HepG2 (cell line): ENCODE measurements at regions not wholly inside any gene's neighbourhood (a gene's known extent, or its start where the extent isn't known, plus 50 kb on each side); places are given as distances from the start of the nearest gene placed in this dataset.
A peak's percentile ranks its signal among the peaks of the same experiment; 100 is the strongest.

Source experiments
- ATAC-seq: fragments of 200-7000 bp; cut with Tn5 transposase; 3 replicates; pipeline ENCODE4 v1.9.1; 2020; ENCODE audit warnings: mild to moderate bottlenecking, moderate library complexity
- BruUV-seq: library from RNA; stranded (reverse); fragments of 400-500 nt; replicated peaks from 2 replicates; lab custom pipeline; 2021; lab: Mats Ljungman, UMichigan
- CTCF ChIA-PET: fragments of 300-600 bp; formaldehyde crosslinking; extraction: SDS; loops from one replicate; lab custom pipeline; 2021; ENCODE audit warnings: low total read pairs, inconsistent platforms, low intra/inter-chr PET ratio; lab: Yijun Ruan, JAX
- POLR2A ChIA-PET: fragments of 350-600 bp; sonication (Branson Sonifier 250); formaldehyde crosslinking; loops from one replicate; lab custom pipeline; 2020; ENCODE audit warnings: antibody characterized with exemption, inconsistent platforms; lab: Yijun Ruan, JAX
- DNase-seq: peaks from one replicate; pipeline ENCODE4 v3.0.0-alpha.2; 2015; ENCODE audit warnings: low spot score
- FAIRE-seq: peaks from 3 replicates; lab custom pipeline; 2011; peaks lifted over from hg19 to GRCh38; lab: Jason Lieb, UNC
- H2AFZ ChIP-seq: one replicate; pipeline ENCODE4 v1.6.1; 2011; ENCODE audit warnings: low read length, inconsistent platforms
- H3K27ac ChIP-seq: fragments of 300-600 bp; 3 replicates; pipeline ENCODE4 v1.8.0; 2011; ENCODE audit warnings: mixed run types, mild to moderate bottlenecking, mixed read lengths, low read length, inconsistent platforms; ENCODE audit not compliant: insufficient read depth; ENCODE audit errors: extremely low read length
- H3K27me3 ChIP-seq, 2 experiments: fragments of 200-600 bp in 1 of 2; 2 replicates in 1 of 2; 3 replicates in 1 of 2; pipeline versions ENCODE4 v1.6.0 to v1.8.0; 2011; ENCODE audit warnings: low read length in 2 of 2, mild to moderate bottlenecking in 2 of 2, moderate library complexity in 2 of 2, inconsistent platforms in 1 of 2; ENCODE audit not compliant: insufficient read depth in 2 of 2, control insufficient read depth in 1 of 2
- H3K36me3 ChIP-seq, 2 experiments: fragments of 200-600 bp in 1 of 2; replicated peaks in 1 of 2; 2 replicates in 1 of 2; 3 replicates in 1 of 2; pipeline versions ENCODE4 v1.5.1 to v1.8.0; 2011; ENCODE audit warnings: low read length in 2 of 2, inconsistent platforms in 1 of 2; ENCODE audit not compliant: insufficient read depth in 2 of 2, control insufficient read depth in 1 of 2
- H3K4me1 ChIP-seq: 2 replicates; pipeline ENCODE4 v1.5.1; 2012; ENCODE audit warnings: low read length, inconsistent platforms; ENCODE audit not compliant: insufficient read depth
- H3K4me2 ChIP-seq: 2 replicates; pipeline ENCODE4 v1.6.0; 2011; ENCODE audit warnings: low read depth, low read length, inconsistent platforms
- H3K4me3 ChIP-seq, 3 experiments: fragments of 200-600 bp in 1 of 3; sonication (generic), shearing (Covaris generic) in 1 of 3; replicated peaks in 1 of 3; 2 replicates each; pipeline ENCODE4 v1.5.1; 2011 to 2016; ENCODE audit warnings: low read length in 3 of 3, inconsistent platforms in 2 of 3, low read depth in 2 of 3, mild to moderate bottlenecking in 2 of 3, control low read depth in 1 of 3, mixed read lengths in 1 of 3; ENCODE audit not compliant: insufficient read depth in 1 of 3
- H3K79me2 ChIP-seq: one replicate; pipeline ENCODE4 v1.6.1; 2011; ENCODE audit warnings: low read length, inconsistent platforms; ENCODE audit not compliant: insufficient read depth
- H3K9ac ChIP-seq: 2 replicates; pipeline ENCODE4 v1.6.0; 2011; ENCODE audit warnings: mild to moderate bottlenecking, low read depth, low read length, inconsistent platforms; ENCODE audit not compliant: insufficient read depth
- H3K9me3 ChIP-seq: 2 replicates; pipeline ENCODE4 v1.5.1; 2012; ENCODE audit warnings: mild to moderate bottlenecking, low read length
- H4K20me1 ChIP-seq: 2 replicates; pipeline ENCODE4 v1.6.0; 2011; ENCODE audit warnings: inconsistent platforms, mild to moderate bottlenecking, low read length, moderate library complexity; ENCODE audit not compliant: insufficient read depth
- CBFB ChIP-seq: sonication (generic); formaldehyde crosslinking; IDR thresholded peaks from 2 replicates; pipeline ENCODE4 v1.4.0; 2020; ENCODE audit warnings: missing genetic modification reagents
- EZH2 ChIP-seq: conservative IDR thresholded peaks from 2 replicates; pipeline ENCODE4 v1.6.1; 2012; ENCODE audit warnings: mild to moderate bottlenecking, low read depth, low read length, moderate library complexity
- JUNB ChIP-seq: sonication (generic); formaldehyde crosslinking; IDR thresholded peaks from 2 replicates; pipeline ENCODE4 v1.8.0; 2022; ENCODE audit warnings: missing genetic modification reagents, mild to moderate bottlenecking, borderline replicate concordance
- MAFF ChIP-seq: IDR thresholded peaks from 2 replicates; pipeline ENCODE4 v1.6.1; 2011; ENCODE audit warnings: low read depth, low read length, improper control_type of control experiment
- MAFK ChIP-seq, 2 experiments: IDR thresholded peaks in 1 of 2; conservative IDR thresholded peaks in 1 of 2; 2 replicates each; pipeline ENCODE4 v1.6.1; 2011; ENCODE audit warnings: improper control_type of control experiment in 2 of 2, low read length in 2 of 2
- SRSF4 ChIP-seq: fragments of 200-400 bp; formaldehyde crosslinking; IDR thresholded peaks from one replicate; pipeline ENCODE4 v1.6.1; 2018; ENCODE audit warnings: mild to moderate bottlenecking, low read depth, low read length, moderate library complexity; ENCODE audit not compliant: poor library complexity, severe bottlenecking
- ZFP1 ChIP-seq: IDR thresholded peaks from 2 replicates; pipeline ENCODE4 v1.6.1; 2016
- ZNF337 ChIP-seq: sonication (generic); formaldehyde crosslinking; IDR thresholded peaks from 2 replicates; pipeline ENCODE4 v1.5.1; 2020; ENCODE audit warnings: missing genetic modification reagents, low read depth, mild to moderate bottlenecking, borderline replicate concordance
- WGBS: methylation state at CpG from one replicate; pipeline ENCODE4 v1.1.6; 2017; ENCODE audit warnings: low lambda C conversion rate; 5-methylcytosine and 5-hydroxymethylcytosine counted together
- in situ Hi-C: cut with HindIII; loops from 2 replicates; pipeline ENCODE4 v1.10.0; 2017; ENCODE audit warnings: low pct_unique_long_range_greater_than_20kb; ENCODE audit not compliant: extremely low pct_ligation_motif_present
- intact Hi-C: fragments of 100-400 bp; cut with micrococcal nuclease; formaldehyde crosslinking; loops from one replicate; pipeline ENCODE4 v1.10.0; 2022; ENCODE audit not compliant: unreplicated experiment
- TF ChIP-seq, protein P1 (sequence below): sonication (generic); formaldehyde crosslinking; IDR thresholded peaks from 2 replicates; pipeline ENCODE4 v1.4.0; 2020; ENCODE audit warnings: mild to moderate bottlenecking, missing genetic modification reagents
- TF ChIP-seq, protein P2 (sequence below): sonication (generic); formaldehyde crosslinking; IDR thresholded peaks from 2 replicates; pipeline ENCODE4 v1.8.1; 2022; ENCODE audit warnings: mild to moderate bottlenecking, missing genetic modification reagents

DNA sequence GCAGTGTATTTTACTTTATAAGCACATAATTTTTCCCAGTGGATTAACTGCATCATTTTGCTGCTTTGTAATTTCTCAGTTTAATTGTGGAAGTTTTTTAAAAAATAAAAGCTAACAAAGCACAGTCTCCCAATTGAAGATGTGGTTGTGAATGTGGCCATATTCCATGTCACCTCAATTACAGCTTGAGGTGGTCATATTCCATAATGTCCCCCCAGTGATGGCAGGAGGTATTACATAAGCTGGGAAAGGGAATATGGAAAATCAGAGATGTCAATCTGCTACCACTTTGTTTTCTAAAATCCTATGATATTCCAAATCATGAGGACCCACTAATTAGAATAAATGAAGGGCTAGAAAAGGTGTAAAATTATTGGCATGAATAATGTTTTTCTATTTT, 1672.0 kb upstream of the CDH9 start (continued):
- TF ChIP-seq, protein P1, sequence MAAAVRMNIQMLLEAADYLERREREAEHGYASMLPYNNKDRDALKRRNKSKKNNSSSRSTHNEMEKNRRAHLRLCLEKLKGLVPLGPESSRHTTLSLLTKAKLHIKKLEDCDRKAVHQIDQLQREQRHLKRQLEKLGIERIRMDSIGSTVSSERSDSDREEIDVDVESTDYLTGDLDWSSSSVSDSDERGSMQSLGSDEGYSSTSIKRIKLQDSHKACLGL (CRISPR knock-in tag) = no peak
- TF ChIP-seq, protein P2, sequence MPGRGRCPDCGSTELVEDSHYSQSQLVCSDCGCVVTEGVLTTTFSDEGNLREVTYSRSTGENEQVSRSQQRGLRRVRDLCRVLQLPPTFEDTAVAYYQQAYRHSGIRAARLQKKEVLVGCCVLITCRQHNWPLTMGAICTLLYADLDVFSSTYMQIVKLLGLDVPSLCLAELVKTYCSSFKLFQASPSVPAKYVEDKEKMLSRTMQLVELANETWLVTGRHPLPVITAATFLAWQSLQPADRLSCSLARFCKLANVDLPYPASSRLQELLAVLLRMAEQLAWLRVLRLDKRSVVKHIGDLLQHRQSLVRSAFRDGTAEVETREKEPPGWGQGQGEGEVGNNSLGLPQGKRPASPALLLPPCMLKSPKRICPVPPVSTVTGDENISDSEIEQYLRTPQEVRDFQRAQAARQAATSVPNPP (CRISPR knock-in tag) = no peak

DNA sequence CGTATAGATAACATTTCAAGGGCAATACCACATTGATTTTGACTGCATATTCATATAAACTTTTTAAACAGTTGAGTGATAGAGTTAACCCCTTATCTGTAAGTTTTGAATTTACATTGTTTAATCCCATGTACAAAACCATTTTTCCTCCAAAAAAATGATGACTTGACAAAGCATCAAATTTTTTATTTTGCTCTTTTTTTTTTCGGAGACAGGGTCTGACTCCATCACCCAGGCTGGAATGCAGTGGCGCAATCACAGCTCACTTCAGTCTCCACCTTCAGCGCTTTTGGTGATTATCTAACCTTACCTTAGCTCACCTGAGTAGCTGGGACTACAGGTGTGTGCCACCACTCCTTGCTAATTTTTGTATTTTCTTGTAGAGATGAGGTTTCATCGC, 1670.1 kb upstream of the CDH9 start:
- Histone ChIP-seq H3K9ac (no peak overlapping the region), H3K4me1 (no peaks in the 10 kb centered on the region), H3K79me2 (no peaks in the 10 kb centered on the region), H3K4me2 (no peak overlapping the region), H4K20me1 (no peaks in the 10 kb centered on the region), H2AFZ (no peak overlapping the region), H3K36me3 (no peaks in the 10 kb centered on the region), H3K27ac (no peak overlapping the region), H3K27me3 (no peaks in the 10 kb centered on the region), H3K9me3 (no peaks in the 10 kb centered on the region), H3K4me3 (no peak overlapping the region)
- DNase-seq (no peak), ATAC-seq (no peak), FAIRE-seq (no peak)
- in situ Hi-C loops (no loop called here), intact Hi-C loops (no loop called here)
- 26% methylated on average over 5 of the region's 5 CpGs for WGBS
- no peak for TF ChIP-seq JUNB (CRISPR knock-in tag)
- TF ChIP-seq ZFP1 (CRISPR knock-in tag) = no peak
- peak; percentile 59 to 78; a peak in 3 of 4 replicates for TF ChIP-seq MAFK (conservative IDR thresholded peaks at IDR 0.05 in 1 of 2, IDR thresholded peaks at IDR 0.05 in 1 of 2; ENCODE audit: low read length in 2 of 2)
- no peak for TF ChIP-seq EZH2
- no peak for TF ChIP-seq SRSF4
- TF ChIP-seq ZNF337 (CRISPR knock-in tag) = no peak
- peak; percentile 67 for TF ChIP-seq MAFF
- TF ChIP-seq CBFB = no peak
- POLR2A ChIA-PET = no interaction called here
- CTCF ChIA-PET = no interaction called here
- no TSS peak for BruUV-seq
